GM06990 (cell line): ENCODE measurements at regions not wholly inside any gene's neighbourhood (a gene's known extent, or its start where the extent isn't known, plus 50 kb on each side); places are given as distances from the start of the nearest gene placed in this dataset.

Experiments used
- DNase-seq: peaks from one replicate; pipeline ENCODE4 v3.0.0-alpha.2; 2011; ENCODE audit not compliant: insufficient read length; ENCODE audit errors: extremely low read depth
- H3K27me3 ChIP-seq: replicated peaks from 2 replicates; pipeline ENCODE4 v1.6.0; 2011; ENCODE audit warnings: low read length; ENCODE audit not compliant: control insufficient read depth, insufficient read depth
- H3K36me3 ChIP-seq: 2 replicates; pipeline ENCODE4 v1.5.1; 2011; ENCODE audit warnings: low read length; ENCODE audit not compliant: control insufficient read depth, insufficient read depth
- H3K4me3 ChIP-seq: replicated peaks from 2 replicates; pipeline ENCODE4 v1.5.1; 2011; ENCODE audit warnings: low read depth, mild to moderate bottlenecking, control low read depth, low read length
- TF ChIP-seq, protein P1 (sequence below): IDR thresholded peaks from 2 replicates; pipeline ENCODE4 v1.5.1; 2011; ENCODE audit warnings: low read length, control low read depth, mild to moderate bottlenecking, inconsistent platforms; ENCODE audit not compliant: insufficient read depth, poor library complexity, severe bottlenecking

DNA sequence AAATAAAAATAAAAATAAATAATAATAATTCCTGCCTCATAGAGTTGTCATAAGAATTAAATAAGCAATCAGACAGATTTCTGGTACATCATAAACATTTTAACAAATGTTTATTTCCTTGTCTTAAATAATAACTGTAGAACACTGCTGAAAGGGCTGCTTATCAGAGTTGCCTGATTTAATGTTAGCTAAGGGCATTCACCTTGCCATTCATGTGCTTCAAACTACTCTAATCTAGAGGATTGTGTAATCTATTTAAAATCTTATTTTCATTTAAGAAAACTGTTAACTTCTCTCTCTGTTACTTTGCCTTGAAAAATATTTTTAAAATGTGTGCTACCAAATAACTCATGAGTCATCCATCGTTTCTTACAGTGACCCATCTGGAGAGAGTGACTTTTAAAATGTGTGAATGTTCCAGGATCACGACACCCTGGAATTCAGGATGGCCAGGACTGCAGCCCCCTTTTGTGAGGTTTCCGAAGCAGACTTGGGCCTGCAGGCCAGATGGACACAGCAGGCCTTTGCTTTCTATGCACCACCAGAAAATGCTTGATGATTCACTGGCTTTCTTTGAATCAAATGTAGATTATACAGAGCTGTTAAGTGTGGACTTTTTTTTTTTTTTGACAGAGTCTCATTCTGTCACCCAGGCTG is 109.1 kb upstream of the TNS3 start:
- DNase-seq = no peak
- Histone ChIP-seq H3K27me3 (no peaks in the 10 kb centered on the region; the same call in 1 of the 2 replicates), H3K4me3 (no peak overlapping the region), H3K36me3 (no peaks in the 10 kb centered on the region)
- TF ChIP-seq, protein P1, sequence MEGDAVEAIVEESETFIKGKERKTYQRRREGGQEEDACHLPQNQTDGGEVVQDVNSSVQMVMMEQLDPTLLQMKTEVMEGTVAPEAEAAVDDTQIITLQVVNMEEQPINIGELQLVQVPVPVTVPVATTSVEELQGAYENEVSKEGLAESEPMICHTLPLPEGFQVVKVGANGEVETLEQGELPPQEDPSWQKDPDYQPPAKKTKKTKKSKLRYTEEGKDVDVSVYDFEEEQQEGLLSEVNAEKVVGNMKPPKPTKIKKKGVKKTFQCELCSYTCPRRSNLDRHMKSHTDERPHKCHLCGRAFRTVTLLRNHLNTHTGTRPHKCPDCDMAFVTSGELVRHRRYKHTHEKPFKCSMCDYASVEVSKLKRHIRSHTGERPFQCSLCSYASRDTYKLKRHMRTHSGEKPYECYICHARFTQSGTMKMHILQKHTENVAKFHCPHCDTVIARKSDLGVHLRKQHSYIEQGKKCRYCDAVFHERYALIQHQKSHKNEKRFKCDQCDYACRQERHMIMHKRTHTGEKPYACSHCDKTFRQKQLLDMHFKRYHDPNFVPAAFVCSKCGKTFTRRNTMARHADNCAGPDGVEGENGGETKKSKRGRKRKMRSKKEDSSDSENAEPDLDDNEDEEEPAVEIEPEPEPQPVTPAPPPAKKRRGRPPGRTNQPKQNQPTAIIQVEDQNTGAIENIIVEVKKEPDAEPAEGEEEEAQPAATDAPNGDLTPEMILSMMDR = no peak

- Histone ChIP-seq H3K27me3 (no peaks in the 10 kb centered on the region; the same call in 1 of the 2 replicates), H3K4me3 (no peak overlapping the region), H3K36me3 (no peaks in the 10 kb centered on the region)
- TF ChIP-seq, protein P1 = no peak
- DNase-seq = no peak
Measured at GRCh38 chr7:47689558-47689957, 107.6 kb upstream of the TNS3 start.

DNA sequence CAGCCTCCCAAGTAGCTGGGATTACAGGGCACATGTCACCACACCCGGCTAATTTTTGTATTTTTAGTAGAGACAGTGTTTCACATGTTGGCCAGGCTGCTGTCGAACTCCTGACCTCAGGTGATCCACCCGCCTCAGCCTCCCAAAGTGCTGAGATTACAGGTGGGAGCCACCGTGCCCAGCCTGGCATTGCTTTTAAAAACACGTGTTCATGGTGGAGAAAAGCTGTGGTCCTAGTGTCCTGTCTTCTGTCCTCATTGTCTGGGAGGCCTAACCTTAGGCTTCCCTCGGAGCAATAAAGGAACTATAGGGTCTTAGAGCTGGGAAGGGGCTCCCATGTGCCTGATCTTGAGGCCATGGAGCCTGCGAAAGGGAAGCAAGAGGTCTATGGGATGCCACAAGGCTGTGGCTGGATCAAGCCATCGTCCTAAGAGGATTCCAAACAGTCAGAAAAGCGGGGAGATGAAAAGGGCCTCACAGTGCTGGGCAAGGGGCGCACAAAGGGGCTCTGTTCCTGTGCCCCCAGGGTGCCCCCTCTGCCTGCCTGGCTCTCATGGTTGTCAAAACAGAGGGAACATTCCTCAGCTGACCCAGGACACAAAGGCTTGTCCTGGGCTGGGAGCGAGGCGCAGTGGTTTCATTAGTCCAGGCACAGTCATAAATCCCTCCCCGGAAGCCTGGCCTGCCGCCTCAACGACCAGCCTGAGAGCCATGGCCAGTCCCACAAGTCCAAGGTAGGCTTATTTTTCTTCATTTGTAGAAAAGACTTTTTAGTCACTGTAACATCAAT is 106.6 kb upstream of the TNS3 start:
- no peak for DNase-seq
- no peaks in the 10 kb centered on the region for H3K36me3 ChIP-seq
- TF ChIP-seq, protein P1 = no peak
- no peaks in the 10 kb centered on the region for H3K27me3 ChIP-seq
- H3K4me3 ChIP-seq = no peak overlapping the region

- TF ChIP-seq, protein P1 = no peak
- no peak for DNase-seq
- Histone ChIP-seq H3K27me3 (no peaks in the 10 kb centered on the region), H3K36me3 (no peaks in the 10 kb centered on the region), H3K4me3 (no peak overlapping the region)
Measured at GRCh38 chr7:47685712-47686376, 103.9 kb upstream of the TNS3 start.

- no peak for DNase-seq
- TF ChIP-seq, protein P1 = no peak
- no peaks in the 10 kb centered on the region for H3K27me3 ChIP-seq
- no peaks in the 10 kb centered on the region for H3K36me3 ChIP-seq
- no peak overlapping the region for H3K4me3 ChIP-seq
Measured at GRCh38 chr7:47685151-47685550, 103.2 kb upstream of the TNS3 start.
